Peyer's patch (tissue), 4 donors: ENCODE measurements at regions not wholly inside any gene's neighbourhood (a gene's known extent, or its start where the extent isn't known, plus 50 kb on each side); places are given as distances from the start of the nearest gene placed in this dataset.

Source experiments
- CTCF ChIP-seq, 6 experiments: fragments of 450-650 bp in 4 of 6; fragments of 200-600 bp in 2 of 6; sonication (generic) in 1 of 6; IDR thresholded peaks; one replicate each; pipeline ENCODE4 v1.5.1; 2017 to 2019; ENCODE audit warnings: antibody characterized with exemption in 6 of 6, mild to moderate bottlenecking in 3 of 6, moderate library complexity in 1 of 6
- POLR2A ChIP-seq, 2 donors: fragments of 450-650 bp; IDR thresholded peaks; one replicate each; pipeline ENCODE4 v1.5.1; 2017; ENCODE audit warnings: antibody characterized with exemption in 2 of 2, mild to moderate bottlenecking in 2 of 2, moderate library complexity in 2 of 2

- TF ChIP-seq CTCF (IDR thresholded peaks at IDR 0.05) (no peak), POLR2A (IDR thresholded peaks at IDR 0.05) (no peak)
These were observed 62.7 kb downstream of the NPTX2 start for GRCh38 chr7:98679741-98680140.
